ENCODE measurements at regions not wholly inside any gene's neighbourhood (a gene's known extent, or its start where the extent isn't known, plus 50 kb on each side); places are given as distances from the start of the nearest gene placed in this dataset.

DNA sequence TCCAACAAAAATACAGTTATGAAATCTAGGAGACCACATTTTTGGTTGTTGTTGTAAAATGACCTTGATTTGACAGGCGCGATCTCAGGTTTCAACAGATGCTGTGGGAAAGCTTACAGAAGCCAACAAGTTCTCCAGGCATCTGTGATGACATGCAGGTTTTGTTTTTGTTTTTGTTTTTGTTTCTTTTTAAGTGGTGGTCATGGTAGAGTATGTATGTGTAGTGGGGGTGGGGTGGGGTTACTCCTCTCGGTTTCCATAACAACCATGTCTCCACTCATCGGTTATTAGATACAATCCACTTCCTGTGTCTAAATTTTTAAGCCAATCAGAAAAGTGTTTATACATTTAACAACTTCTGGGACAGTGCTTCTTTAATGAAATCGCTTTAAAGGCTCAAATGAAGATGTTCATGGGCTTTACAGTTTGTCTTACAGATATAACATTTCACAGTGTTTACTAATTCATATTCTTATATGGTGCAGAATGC lies 199.9 kb upstream of the FOXN3 start:
- TF ChIP-seq, protein P1, sequence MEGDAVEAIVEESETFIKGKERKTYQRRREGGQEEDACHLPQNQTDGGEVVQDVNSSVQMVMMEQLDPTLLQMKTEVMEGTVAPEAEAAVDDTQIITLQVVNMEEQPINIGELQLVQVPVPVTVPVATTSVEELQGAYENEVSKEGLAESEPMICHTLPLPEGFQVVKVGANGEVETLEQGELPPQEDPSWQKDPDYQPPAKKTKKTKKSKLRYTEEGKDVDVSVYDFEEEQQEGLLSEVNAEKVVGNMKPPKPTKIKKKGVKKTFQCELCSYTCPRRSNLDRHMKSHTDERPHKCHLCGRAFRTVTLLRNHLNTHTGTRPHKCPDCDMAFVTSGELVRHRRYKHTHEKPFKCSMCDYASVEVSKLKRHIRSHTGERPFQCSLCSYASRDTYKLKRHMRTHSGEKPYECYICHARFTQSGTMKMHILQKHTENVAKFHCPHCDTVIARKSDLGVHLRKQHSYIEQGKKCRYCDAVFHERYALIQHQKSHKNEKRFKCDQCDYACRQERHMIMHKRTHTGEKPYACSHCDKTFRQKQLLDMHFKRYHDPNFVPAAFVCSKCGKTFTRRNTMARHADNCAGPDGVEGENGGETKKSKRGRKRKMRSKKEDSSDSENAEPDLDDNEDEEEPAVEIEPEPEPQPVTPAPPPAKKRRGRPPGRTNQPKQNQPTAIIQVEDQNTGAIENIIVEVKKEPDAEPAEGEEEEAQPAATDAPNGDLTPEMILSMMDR (IDR thresholded peaks at IDR 0.05), result no peak
- TF ChIP-seq POLR2A (IDR thresholded peaks at IDR 0.05; ENCODE audit: low read depth), result no peak
- no peak for TF ChIP-seq EP300 (IDR thresholded peaks at IDR 0.05)
- TF ChIP-seq POLR2AphosphoS5 (IDR thresholded peaks at IDR 0.05), result no peak

All from esophagus muscularis mucosa (tissue), 4 donors.